ENCODE measurements at regions not wholly inside any gene's neighbourhood (a gene's known extent, or its start where the extent isn't known, plus 50 kb on each side); places are given as distances from the start of the nearest gene placed in this dataset.
"Not testable (repeated sequence)": the region's sequence is repeated elsewhere in the genome, so short reads cannot be mapped to it uniquely, and the experiment has no call there.

DNA sequence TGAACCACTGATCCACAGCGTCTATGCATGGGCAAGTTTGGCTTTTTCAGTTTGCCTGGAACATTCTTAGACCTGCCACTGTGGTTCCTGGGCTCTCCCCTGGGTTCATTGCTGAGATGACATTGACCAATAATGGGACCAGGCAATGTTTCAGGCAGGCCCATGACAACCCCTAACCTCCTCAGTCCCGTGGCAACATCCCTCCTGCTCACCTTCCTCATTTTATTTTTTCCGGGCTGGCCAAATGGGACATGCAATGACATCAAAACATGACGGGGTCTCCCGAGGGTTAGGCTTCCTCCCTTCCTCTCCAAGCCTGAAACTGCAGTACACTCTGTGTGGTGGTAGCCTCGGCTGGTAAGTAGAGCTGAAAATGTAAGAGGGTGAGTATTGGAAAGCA is 234.0 kb upstream of the RREB1 start:
- no peak overlapping the region for H3K4me3 ChIP-seq (ENCODE audit: low read length)
- no peak for DNase-seq (ENCODE audit: low read depth)
- TF ChIP-seq, protein P1, sequence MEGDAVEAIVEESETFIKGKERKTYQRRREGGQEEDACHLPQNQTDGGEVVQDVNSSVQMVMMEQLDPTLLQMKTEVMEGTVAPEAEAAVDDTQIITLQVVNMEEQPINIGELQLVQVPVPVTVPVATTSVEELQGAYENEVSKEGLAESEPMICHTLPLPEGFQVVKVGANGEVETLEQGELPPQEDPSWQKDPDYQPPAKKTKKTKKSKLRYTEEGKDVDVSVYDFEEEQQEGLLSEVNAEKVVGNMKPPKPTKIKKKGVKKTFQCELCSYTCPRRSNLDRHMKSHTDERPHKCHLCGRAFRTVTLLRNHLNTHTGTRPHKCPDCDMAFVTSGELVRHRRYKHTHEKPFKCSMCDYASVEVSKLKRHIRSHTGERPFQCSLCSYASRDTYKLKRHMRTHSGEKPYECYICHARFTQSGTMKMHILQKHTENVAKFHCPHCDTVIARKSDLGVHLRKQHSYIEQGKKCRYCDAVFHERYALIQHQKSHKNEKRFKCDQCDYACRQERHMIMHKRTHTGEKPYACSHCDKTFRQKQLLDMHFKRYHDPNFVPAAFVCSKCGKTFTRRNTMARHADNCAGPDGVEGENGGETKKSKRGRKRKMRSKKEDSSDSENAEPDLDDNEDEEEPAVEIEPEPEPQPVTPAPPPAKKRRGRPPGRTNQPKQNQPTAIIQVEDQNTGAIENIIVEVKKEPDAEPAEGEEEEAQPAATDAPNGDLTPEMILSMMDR (conservative IDR thresholded peaks at IDR 0.05; ENCODE audit: low read depth, low read length): no peak

GRCh38 chr6:6875818-6876470 is 231.8 kb upstream of the RREB1 start:
- no peak overlapping the region for H3K4me3 ChIP-seq (ENCODE audit: low read length)
- peak; percentile 73 for DNase-seq (ENCODE audit: low read depth)
- TF ChIP-seq, protein P1 (conservative IDR thresholded peaks at IDR 0.05; ENCODE audit: low read depth, low read length): no peak

GRCh38 chr6:6877792-6878191 is 230.0 kb upstream of the RREB1 start:
- H3K4me3 ChIP-seq (ENCODE audit: low read length): not testable (repeated sequence)

DNA sequence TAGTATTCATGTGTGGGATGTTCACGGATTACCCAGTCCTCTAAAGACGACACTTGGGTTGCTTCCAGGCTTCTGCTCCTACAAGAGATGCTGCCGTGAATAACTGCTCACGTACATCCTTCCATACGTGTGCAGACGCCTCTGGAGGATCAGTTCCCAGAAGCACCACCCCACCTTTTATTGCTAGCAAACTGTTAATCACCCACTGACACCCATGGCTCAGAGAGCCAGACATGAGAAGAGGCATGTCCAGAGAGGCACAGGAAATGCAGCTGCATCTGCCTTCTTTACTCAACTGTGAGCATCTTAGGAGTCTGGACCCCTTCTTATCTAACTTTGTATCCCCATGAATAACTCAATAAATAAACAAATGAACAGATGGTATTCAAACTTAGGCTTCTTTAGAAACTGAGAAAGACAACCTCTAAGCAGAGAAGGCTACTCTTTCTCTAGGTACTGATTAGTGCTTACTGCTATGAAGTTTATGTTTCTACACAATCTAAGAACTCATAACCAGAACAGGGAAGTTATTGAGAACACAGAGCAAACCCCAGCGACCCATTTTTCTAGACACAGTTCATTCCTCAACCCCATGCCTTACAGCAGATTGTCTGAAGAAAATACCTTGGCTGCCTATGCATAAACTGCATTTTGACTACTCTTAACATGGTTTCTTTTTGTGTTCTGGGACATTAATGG is 228.7 kb upstream of the RREB1 start:
- TF ChIP-seq, protein P1 (conservative IDR thresholded peaks at IDR 0.05; ENCODE audit: low read depth, low read length): no peak
- H3K4me3 ChIP-seq (ENCODE audit: low read length): no peak overlapping the region
- no peak for DNase-seq (ENCODE audit: low read depth)

More at GRCh38 chr6:6877792-6878191, 230.0 kb upstream of the RREB1 start:
- not testable (repeated sequence) for DNase-seq (ENCODE audit: low read depth)

GRCh38 chr6:6879586-6879974 is 228.2 kb upstream of the RREB1 start:
- not testable (repeated sequence) for H3K4me3 ChIP-seq (ENCODE audit: low read length); DNase-seq (ENCODE audit: low read depth)

GRCh38 chr6:6880745-6881437 is 226.9 kb upstream of the RREB1 start:
- no peak for DNase-seq (ENCODE audit: low read depth)
- no peak overlapping the region for H3K4me3 ChIP-seq (ENCODE audit: low read length)
- TF ChIP-seq, protein P1 (conservative IDR thresholded peaks at IDR 0.05; ENCODE audit: low read depth, low read length): no peak

DNA sequence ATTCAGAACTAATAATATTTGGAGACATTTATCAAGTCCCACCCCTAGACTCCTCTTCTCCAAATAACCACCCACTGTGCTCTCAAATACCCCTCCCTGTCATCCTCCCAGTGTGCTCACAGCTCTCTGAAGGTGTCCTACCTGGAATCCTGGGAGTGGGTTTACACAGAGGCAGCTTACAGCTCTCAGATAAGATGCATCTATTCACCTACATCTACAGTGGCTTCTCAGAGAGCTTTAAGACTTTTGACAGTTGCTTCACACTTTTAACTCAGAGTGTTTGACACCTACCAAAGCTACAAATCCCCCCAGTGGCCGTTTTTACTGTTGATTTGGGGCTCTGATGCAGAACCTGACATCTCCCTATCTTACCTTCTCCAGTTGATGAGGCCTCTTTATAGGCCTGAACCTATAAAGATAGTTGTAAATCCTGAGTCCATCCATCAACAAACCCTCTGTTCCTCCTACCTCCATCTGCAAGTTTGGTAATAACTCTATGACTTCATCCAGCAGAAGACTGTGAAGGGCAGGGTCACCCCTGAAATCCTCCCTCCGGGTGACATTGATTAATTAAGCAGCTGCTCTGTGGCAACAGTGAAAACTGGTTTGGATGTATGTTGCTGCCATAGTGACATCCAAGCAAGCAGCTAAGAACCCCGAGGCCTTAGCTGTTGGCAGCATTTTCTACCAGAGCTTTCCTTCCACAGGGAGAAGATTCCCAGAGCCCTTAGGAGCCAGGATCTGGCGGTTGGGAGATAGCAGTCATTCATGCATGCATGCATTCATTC is 226.1 kb upstream of the RREB1 start:
- TF ChIP-seq, protein P1 (conservative IDR thresholded peaks at IDR 0.05; ENCODE audit: low read depth, low read length): no peak
- no peak overlapping the region for H3K4me3 ChIP-seq (ENCODE audit: low read length)
- DNase-seq (ENCODE audit: low read depth): no peak
